Fibroblast of lung (primary cell): ENCODE measurements at regions not wholly inside any gene's neighbourhood (a gene's known extent, or its start where the extent isn't known, plus 50 kb on each side); places are given as distances from the start of the nearest gene placed in this dataset.

Experiments
- EZH2 ChIP-seq: IDR thresholded peaks from 2 replicates; pipeline ENCODE4 v1.5.1; 2012; ENCODE audit warnings: low read length, control low read depth, mild to moderate bottlenecking; ENCODE audit errors: missing control alignments
- TF ChIP-seq, protein P1 (sequence below), 2 donors: IDR thresholded peaks in 1 of 2; conservative IDR thresholded peaks in 1 of 2; 1 replicate in 1 of 2; 2 replicates in 1 of 2; pipeline ENCODE4 v1.5.1; 2011 to 2012; ENCODE audit warnings: low read length in 2 of 2, control low read depth in 1 of 2, inconsistent platforms in 1 of 2, low read depth in 1 of 2, mild to moderate bottlenecking in 1 of 2

DNA sequence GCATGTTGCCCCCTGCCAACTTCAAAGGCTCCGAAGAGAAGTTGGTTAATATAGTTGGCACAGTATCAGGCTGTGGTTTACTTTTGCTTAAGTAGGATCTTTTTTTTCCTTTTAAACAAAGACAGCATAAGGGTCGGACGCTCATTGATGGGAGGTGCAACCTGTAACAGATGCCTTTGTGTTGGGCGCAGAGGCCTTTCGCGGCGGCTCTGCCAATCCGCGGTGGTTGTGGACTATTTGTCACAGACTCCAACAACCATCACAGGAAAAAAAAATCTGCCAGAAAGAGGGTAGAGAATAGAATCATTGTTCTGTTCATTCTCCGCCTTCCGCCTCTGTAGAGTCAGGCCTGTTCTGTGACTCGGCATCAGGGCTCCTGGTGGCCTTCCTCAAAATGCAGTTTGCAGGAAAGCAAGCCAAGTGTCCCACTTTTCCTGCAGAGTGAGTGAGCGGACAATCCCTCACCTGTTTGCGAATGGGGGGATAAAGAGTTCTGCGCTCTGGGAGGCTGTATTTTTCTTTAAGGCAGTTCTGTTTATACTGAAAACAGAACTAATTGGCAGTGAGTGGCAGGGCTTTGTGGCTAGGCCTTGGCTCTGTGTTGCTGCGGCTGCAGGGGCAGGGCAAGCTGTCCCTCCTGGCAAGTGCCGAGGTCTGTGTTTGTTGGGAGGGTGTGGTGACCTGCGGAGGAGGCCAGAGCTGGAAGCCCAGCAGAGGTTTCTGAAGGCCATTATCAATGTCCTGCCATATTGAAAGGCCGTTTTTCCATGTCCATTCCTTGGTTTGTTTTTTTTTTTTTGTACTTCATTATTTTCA, 83.0 kb upstream of the PIWIL1 start:
- TF ChIP-seq, protein P1, sequence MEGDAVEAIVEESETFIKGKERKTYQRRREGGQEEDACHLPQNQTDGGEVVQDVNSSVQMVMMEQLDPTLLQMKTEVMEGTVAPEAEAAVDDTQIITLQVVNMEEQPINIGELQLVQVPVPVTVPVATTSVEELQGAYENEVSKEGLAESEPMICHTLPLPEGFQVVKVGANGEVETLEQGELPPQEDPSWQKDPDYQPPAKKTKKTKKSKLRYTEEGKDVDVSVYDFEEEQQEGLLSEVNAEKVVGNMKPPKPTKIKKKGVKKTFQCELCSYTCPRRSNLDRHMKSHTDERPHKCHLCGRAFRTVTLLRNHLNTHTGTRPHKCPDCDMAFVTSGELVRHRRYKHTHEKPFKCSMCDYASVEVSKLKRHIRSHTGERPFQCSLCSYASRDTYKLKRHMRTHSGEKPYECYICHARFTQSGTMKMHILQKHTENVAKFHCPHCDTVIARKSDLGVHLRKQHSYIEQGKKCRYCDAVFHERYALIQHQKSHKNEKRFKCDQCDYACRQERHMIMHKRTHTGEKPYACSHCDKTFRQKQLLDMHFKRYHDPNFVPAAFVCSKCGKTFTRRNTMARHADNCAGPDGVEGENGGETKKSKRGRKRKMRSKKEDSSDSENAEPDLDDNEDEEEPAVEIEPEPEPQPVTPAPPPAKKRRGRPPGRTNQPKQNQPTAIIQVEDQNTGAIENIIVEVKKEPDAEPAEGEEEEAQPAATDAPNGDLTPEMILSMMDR (conservative IDR thresholded peaks at IDR 0.05 in 1 of 2, IDR thresholded peaks at IDR 0.05 in 1 of 2; ENCODE audit: low read depth in 1 of 2, low read length in 2 of 2), result no peak
- no peak for TF ChIP-seq EZH2
